Heart right ventricle (tissue), 16 donors: ENCODE measurements at regions not wholly inside any gene's neighbourhood (a gene's known extent, or its start where the extent isn't known, plus 50 kb on each side); places are given as distances from the start of the nearest gene placed in this dataset.

Experiments
- ATAC-seq, 8 donors: fragments of 200-7000 bp; cut with Tn5 transposase; one replicate each; pipeline ENCODE4 v1.9.1; 2020; ENCODE audit warnings: mild to moderate bottlenecking in 8 of 8, moderate library complexity in 8 of 8, moderate number of reproducible peaks in 1 of 8
- DNase-seq, 2 donors: peaks; one replicate each; pipeline ENCODE4 v3.0.0-alpha.2; 2020
- H3K27ac ChIP-seq, 10 donors: fragments of 200-600 bp; sonication (generic) in 2 of 10; one replicate each; pipeline versions ENCODE4 v1.5.0 to v1.8.0; 2020 to 2022; ENCODE audit warnings: mild to moderate bottlenecking in 3 of 10
- H3K27me3 ChIP-seq, 7 donors: fragments of 200-600 bp; one replicate each; pipeline ENCODE4 v1.8.0; 2021 to 2022; ENCODE audit warnings: mild to moderate bottlenecking in 2 of 7
- H3K36me3 ChIP-seq, 9 donors: fragments of 200-600 bp; sonication (generic) in 1 of 9; one replicate each; pipeline versions ENCODE4 v1.5.0 to v1.8.0; 2020 to 2022; ENCODE audit warnings: mild to moderate bottlenecking in 2 of 9
- H3K4me1 ChIP-seq, 9 donors: fragments of 200-600 bp; sonication (generic) in 1 of 9; one replicate each; pipeline versions ENCODE4 v1.5.0 to v1.8.0; 2020 to 2022; ENCODE audit warnings: mild to moderate bottlenecking in 4 of 9
- H3K4me3 ChIP-seq, 10 donors: fragments of 200-600 bp; sonication (generic) in 2 of 10; one replicate each; pipeline versions ENCODE4 v1.5.0 to v1.8.0; 2020 to 2022; ENCODE audit warnings: mild to moderate bottlenecking in 7 of 10, moderate library complexity in 2 of 10
- H3K9me3 ChIP-seq, 11 donors: fragments of 200-600 bp in 10 of 11; sonication (generic) in 2 of 11; one replicate each; pipeline versions ENCODE4 v1.5.0 to v1.8.0; 2013 to 2022; ENCODE audit warnings: mild to moderate bottlenecking in 2 of 11, control low read depth in 1 of 11, moderate library complexity in 1 of 11
- WGBS, 2 donors: extraction: QIAGEN DNeasy Blood & Tissue Kit; methylation state at CpG; one replicate each; pipeline ENCODE4 v1.1.7; 2013; ENCODE audit warnings: inconsistent platforms in 1 of 2; 5-methylcytosine and 5-hydroxymethylcytosine counted together
- intact Hi-C, 10 donors: fragments of 100-400 bp; cut with DNase I; formaldehyde crosslinking; loops; one replicate each; pipeline versions ENCODE4 v1.11.1 to v1.14.2; 2022
- TF ChIP-seq, protein P1 (sequence below), 9 donors: fragments of 200-600 bp; sonication (generic) in 2 of 9; IDR thresholded peaks; one replicate each; pipeline versions ENCODE4 v1.5.0 to v1.8.0; 2021 to 2022; ENCODE audit warnings: antibody characterized with exemption in 9 of 9, mild to moderate bottlenecking in 5 of 9, moderate library complexity in 1 of 9
- donor health status: Arrhythmogenic right ventricular cardiomyopathy.
- donor health status: ischemic (EF 13 %, LVEDD 7.1; RV severe dilation, severe dysfunction).
- donor health status: healthy with polysubstance abuse.
- donor health status: DM: no; HTN: yes; CAD: no.
- donor health status: DM: no; HTN: no; CAD: no.
- donor health status: ischemic (EF 25% LVEDD 6.9; RV normal size, moderate dysfunction).
- donor health status: ischemic (EF 25% LVEDD 5.7; RV mildly dilated, moderate dysfunction).
- donor health status: healthy.
- donor health status: DM: yes; HTN: yes; CAD: no.
- donor health status: Ischemic cardiomyopathy.
- donor health status: ischemic (EF 35%, LVEDD 5.7; RV mildly dilated, moderate dysfunction).
- donor health status: nonischemic (EF 11% LVEDD 7.7; RV severe dilation, severe dysfunction).
- donor health status: DM: yes; HTN: yes; CAD: no.
- donor health status: PGD.
- donor health status: ischemic (EF 29% LVEDD 5.4; RV normal size, mild dysfunction).
- donor health status: nonischemic (EF 23%, LVEDD 6.1; RV moderate dilation, normal function).

DNA sequence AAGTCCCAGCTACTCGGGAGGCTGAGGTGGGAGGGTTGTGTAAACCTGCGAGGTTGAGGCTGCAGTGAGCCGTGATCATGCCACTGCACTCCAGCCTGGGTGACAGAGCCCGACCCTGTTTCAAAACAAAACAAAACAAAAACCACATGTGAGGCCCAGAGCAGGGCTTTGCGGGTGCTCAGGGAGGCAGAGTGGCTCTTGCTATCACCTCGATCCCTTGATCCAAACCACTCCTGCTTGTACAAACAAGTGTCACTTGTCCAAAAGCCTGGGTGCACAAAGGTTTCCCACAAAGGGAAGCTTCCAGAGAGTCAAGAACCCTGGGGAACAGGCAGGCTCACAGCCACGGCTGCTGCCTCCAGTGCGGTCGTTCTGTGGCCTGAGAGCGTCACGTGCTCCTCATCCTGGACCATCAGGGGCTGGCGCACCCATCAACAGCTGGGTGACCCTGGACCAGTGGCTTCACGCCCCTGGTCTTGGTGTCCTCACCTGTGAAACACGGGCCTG lies 162.7 kb downstream of the C9orf50 start:
- H3K27ac ChIP-seq = peak overlapping the region in 9 of 10 donors; percentile 64 to 100 (median 87)
- intact Hi-C loops = loop anchor here in 3 of 10 donors (5.0 kb wide), 1 partner anchor 41 kb away; no protein-coding TSS in a partner anchor
- no peak for ATAC-seq

DNA sequence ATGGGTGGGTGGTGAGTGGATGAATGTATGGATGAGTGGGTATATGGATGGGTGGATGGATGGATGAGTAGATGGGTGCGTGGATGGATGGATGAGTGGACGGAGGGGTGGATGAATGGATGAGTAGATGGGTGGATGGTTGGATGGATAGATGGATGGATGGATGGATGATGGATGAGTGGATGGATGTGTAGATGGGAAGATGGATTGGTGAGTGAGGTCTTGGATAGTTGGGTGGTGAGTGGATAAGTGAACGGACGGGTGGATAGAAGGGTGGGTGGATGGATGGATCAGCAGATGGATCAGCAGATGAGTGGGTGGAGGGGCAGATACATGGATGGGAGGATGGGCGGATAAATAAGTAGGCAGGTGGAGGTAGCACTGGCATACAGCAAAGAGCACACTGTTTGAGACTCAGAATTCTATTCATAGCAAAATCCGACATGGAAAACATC lies 163.5 kb downstream of the C9orf50 start:
- H3K27me3 ChIP-seq = no peaks in the 10 kb centered on the region
- TF ChIP-seq, protein P1, sequence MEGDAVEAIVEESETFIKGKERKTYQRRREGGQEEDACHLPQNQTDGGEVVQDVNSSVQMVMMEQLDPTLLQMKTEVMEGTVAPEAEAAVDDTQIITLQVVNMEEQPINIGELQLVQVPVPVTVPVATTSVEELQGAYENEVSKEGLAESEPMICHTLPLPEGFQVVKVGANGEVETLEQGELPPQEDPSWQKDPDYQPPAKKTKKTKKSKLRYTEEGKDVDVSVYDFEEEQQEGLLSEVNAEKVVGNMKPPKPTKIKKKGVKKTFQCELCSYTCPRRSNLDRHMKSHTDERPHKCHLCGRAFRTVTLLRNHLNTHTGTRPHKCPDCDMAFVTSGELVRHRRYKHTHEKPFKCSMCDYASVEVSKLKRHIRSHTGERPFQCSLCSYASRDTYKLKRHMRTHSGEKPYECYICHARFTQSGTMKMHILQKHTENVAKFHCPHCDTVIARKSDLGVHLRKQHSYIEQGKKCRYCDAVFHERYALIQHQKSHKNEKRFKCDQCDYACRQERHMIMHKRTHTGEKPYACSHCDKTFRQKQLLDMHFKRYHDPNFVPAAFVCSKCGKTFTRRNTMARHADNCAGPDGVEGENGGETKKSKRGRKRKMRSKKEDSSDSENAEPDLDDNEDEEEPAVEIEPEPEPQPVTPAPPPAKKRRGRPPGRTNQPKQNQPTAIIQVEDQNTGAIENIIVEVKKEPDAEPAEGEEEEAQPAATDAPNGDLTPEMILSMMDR (IDR thresholded peaks at IDR 0.05) = no peak
- peaks cover 25 to 42% (median 36%) of the 10 kb centered on the region in 9 donors for H3K4me1 ChIP-seq
- no peaks in the 10 kb centered on the region for H3K36me3 ChIP-seq
- ATAC-seq = no peak
- H3K27ac ChIP-seq = peak overlapping the region in 2 of 10 donors; percentile 83 to 90
- intact Hi-C loops = loop anchor here in 3 of 10 donors (5.0 kb wide), 1 partner anchor 40 kb away; no protein-coding TSS in a partner anchor
- H3K4me3 ChIP-seq = no peak overlapping the region
- no peaks in the 10 kb centered on the region for H3K9me3 ChIP-seq
- 96% methylated on average over 6 of the region's 6 CpGs for WGBS, 2 donors
- DNase-seq = no peak

More for the DNA sequence above, 162.7 kb downstream of the C9orf50 start:
- Histone ChIP-seq H3K4me3 (no peak overlapping the region), H3K4me1 (peaks cover 25 to 42% (median 36%) of the 10 kb centered on the region in 9 donors), H3K27me3 (no peaks in the 10 kb centered on the region), H3K36me3 (no peaks in the 10 kb centered on the region), H3K9me3 (no peaks in the 10 kb centered on the region)
- peak; percentile 45 to 61 for DNase-seq
- 39 to 53% methylated on average over 14 of the region's 14 CpGs for WGBS, 2 donors
- TF ChIP-seq, protein P1 (IDR thresholded peaks at IDR 0.05) = no peak

DNA sequence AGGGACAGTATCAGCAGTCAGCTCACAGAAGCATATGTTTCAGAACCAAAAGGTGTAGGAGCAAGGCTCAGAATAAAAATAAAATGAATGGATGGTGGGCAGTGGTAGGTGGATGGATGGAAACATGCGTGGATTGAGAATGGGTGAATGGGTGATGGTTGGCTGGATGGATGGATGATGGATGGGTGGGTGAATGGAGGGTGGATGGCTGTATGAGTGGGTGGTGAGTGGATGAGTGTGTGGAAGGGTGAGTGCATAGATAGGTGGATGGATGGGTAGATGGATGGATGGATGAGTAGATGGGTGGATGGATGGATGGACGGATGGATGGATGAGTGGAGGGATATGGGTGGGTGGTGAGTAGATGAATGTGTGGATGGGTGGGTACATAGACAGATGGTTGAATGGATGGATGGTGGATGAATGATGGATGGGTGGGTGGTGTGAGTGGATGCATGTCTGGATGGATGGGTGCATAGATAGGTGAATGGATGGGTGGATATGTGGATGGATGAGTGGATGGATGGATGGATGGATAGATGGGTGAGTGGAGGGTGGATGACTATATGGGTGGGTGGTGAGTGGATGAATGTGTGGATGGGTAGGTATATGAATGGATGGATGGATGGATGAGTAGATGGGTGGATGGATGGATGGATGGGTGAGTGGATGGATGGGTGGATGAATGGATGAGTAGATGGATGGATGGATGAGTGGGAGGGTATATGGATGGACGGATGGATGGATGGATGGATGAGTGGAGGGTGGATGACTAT lies 164.2 kb downstream of the C9orf50 start:
- Histone ChIP-seq H3K36me3 (no peaks in the 10 kb centered on the region), H3K4me1 (peaks cover 25 to 47% (median 39%) of the 10 kb centered on the region in 9 donors), H3K27me3 (no peaks in the 10 kb centered on the region), H3K27ac (no peak overlapping the region), H3K4me3 (no peak overlapping the region), H3K9me3 (no peaks in the 10 kb centered on the region)
- DNase-seq (no peak), ATAC-seq (no peak)
- TF ChIP-seq, protein P1 (IDR thresholded peaks at IDR 0.05) = no peak
- intact Hi-C loops = loop anchor here in 3 of 10 donors (5.0 kb wide), 1 partner anchor 39 kb away; no protein-coding TSS in a partner anchor
- 95 to 98% methylated on average over 3 of the region's 3 CpGs for WGBS, 2 donors

DNA sequence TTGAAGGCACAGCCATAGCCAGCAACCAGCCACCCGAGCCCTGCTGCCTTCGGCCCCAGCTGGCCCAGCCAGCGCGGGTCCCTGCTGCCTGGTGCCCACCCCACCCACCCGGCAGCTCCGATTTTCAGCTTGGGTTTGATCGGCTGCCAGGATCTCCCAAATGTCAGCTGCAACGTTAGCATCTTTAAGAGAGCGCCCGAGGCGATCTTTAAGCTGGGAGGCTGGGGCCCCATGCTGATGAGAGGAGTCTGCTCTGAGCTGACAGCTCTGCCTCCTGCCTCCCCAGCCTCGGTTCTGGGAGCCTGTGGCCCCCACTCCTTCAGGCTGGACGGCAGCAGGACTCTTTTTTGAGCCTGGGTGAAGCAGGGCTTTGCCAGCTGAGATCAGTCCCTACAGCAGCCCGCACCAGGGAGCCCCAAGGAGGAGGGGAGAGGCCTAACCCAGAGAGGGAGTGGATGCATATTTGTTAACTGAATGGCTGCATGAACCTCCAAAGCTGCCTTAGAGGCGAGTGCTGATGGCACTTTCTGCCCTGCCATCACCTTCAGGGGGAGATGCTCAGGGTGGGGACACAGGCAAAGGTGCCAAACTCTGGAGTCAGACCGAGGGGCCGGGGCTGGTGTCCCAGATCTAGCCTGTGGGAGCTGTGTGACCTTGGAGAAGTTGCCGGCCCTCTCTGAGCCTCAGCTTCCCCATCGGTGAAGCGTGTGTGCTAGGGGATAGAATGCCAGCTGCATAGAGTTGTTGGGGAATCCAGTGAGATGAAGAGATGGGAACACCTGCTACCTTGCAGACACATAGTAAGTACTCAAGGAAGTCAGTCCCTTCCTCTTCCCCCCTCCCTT lies 165.5 kb downstream of the C9orf50 start:
- peaks cover 21 to 47% (median 38%) of the 10 kb centered on the region in 9 donors for H3K4me1 ChIP-seq
- H3K27me3 ChIP-seq = no peaks in the 10 kb centered on the region
- TF ChIP-seq, protein P1 (IDR thresholded peaks at IDR 0.05) = no peak
- WGBS, 2 donors = 67 to 73% methylated on average over 20 of the region's 20 CpGs
- ATAC-seq = no peak
- intact Hi-C loops = loop anchor here in 3 of 10 donors (5.0 kb wide), 1 partner anchor 38 kb away; no protein-coding TSS in a partner anchor
- no peaks in the 10 kb centered on the region for H3K9me3 ChIP-seq
- no peak overlapping the region for H3K27ac ChIP-seq
- no peaks in the 10 kb centered on the region for H3K36me3 ChIP-seq
- no peak overlapping the region for H3K4me3 ChIP-seq
- DNase-seq = no peak
